ENCODE measurements at regions not wholly inside any gene's neighbourhood (a gene's known extent, or its start where the extent isn't known, plus 50 kb on each side); places are given as distances from the start of the nearest gene placed in this dataset.

DNA sequence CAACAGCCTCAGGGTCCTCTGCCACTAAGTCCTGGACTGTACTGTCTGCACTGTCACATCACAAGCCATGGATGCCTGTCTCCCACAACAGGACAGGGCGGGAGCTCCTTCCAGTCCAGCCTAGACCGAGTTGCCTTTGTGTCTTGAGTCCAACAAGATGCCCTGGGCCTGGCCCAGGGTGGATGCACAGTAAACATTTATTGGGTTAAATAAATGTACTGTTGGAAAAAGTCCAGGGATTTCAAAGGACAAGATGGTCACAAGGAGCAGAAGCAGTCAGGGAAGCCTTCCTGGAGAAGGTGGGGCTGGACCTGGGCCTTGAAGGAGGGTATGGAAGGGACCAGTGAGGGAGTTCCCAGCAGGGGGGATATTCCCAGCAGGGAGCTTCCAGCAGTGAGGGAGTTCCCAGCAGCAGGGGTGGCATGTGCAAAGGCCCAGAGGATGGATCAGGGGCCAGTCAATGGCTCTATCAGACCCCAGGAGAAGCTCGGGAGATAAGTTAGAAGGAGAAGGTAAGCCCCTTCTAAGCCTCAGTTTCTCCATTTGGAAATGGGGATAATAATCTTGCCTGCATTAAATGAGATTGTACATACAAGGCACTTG lies 72.7 kb upstream of the NEURL1B start:
- Histone ChIP-seq H3K27ac (ENCODE audit: low read depth, low read length, severe bottlenecking) (no peak overlapping the region), H3K36me3 (ENCODE audit: control insufficient read depth, insufficient read depth, low read length) (no peaks in the 10 kb centered on the region), H3K9me3 (ENCODE audit: control insufficient read depth, low read length) (no peaks in the 10 kb centered on the region), H3K4me1 (ENCODE audit: control insufficient read depth, insufficient read depth, low read length, poor library complexity, severe bottlenecking) (peaks cover 6% of the 10 kb centered on the region), H3K4me3 (ENCODE audit: extremely low read depth, insufficient read depth, low read length, poor library complexity, severe bottlenecking) (no peak overlapping the region)
- whole genome bisulfite sequencing, 2 experiments (ENCODE audit: insufficient coverage in 2 of 2): 94 to 100% methylated on average over 3 of the region's 3 CpGs

DNA sequence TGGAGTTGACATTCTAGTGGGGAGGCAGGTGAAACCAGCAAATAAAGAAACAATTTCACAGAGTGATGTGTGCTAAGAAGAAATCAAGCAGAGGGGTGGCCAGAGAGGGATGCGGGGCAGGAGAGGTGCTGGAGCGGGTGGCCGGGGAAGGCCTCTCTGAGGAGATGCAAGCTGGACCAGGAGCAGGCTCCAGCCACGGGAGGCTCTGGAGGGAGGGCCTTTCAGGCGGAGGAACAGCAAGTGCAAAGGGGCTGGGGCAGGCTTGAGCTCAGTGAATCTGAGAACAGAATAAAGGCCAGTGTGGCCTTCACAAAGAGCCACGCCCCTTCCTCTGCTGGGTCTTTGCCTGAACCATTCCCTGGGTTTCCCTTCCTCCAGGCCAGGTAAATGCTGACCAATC lies 73.2 kb upstream of the NEURL1B start:
- WGBS, 2 experiments (ENCODE audit: insufficient coverage in 2 of 2): 91 to 94% methylated on average over 5 to 6 of the region's 6 CpGs
- Histone ChIP-seq H3K9me3 (ENCODE audit: control insufficient read depth, low read length) (no peaks in the 10 kb centered on the region), H3K4me3 (ENCODE audit: extremely low read depth, insufficient read depth, low read length, poor library complexity, severe bottlenecking) (no peak overlapping the region), H3K27ac (ENCODE audit: low read depth, low read length, severe bottlenecking) (no peak overlapping the region), H3K4me1 (ENCODE audit: control insufficient read depth, insufficient read depth, low read length, poor library complexity, severe bottlenecking) (peaks cover 6% of the 10 kb centered on the region), H3K36me3 (ENCODE audit: control insufficient read depth, insufficient read depth, low read length) (no peaks in the 10 kb centered on the region)

DNA sequence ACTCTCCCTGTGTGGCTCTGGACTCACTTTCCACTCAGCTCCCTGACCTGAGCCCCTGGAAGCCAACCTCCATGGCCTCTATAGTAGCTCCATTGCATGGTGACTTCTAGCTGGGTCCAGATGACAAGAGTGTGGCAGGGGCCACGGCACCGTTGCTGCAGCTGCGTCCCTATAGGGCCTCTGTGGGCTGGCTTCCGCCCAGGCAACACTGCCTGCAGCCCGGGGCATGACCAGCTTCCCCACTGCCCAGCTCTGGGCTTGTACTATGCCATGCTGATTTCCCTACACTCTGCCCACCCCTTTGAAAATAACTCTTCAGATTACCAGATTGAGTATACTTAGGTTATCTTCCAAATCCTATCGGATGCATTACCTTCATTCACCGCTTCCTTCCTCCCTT lies 73.8 kb upstream of the NEURL1B start:
- Histone ChIP-seq H3K4me3 (ENCODE audit: extremely low read depth, insufficient read depth, low read length, poor library complexity, severe bottlenecking) (no peak overlapping the region), H3K27ac (ENCODE audit: low read depth, low read length, severe bottlenecking) (no peak overlapping the region), H3K9me3 (ENCODE audit: control insufficient read depth, low read length) (no peaks in the 10 kb centered on the region), H3K4me1 (ENCODE audit: control insufficient read depth, insufficient read depth, low read length, poor library complexity, severe bottlenecking) (peaks cover 6% of the 10 kb centered on the region), H3K36me3 (ENCODE audit: control insufficient read depth, insufficient read depth, low read length) (no peaks in the 10 kb centered on the region)
- WGBS, 2 experiments (ENCODE audit: insufficient coverage in 2 of 2): 89 to 98% methylated on average over 7 of the region's 7 CpGs

DNA sequence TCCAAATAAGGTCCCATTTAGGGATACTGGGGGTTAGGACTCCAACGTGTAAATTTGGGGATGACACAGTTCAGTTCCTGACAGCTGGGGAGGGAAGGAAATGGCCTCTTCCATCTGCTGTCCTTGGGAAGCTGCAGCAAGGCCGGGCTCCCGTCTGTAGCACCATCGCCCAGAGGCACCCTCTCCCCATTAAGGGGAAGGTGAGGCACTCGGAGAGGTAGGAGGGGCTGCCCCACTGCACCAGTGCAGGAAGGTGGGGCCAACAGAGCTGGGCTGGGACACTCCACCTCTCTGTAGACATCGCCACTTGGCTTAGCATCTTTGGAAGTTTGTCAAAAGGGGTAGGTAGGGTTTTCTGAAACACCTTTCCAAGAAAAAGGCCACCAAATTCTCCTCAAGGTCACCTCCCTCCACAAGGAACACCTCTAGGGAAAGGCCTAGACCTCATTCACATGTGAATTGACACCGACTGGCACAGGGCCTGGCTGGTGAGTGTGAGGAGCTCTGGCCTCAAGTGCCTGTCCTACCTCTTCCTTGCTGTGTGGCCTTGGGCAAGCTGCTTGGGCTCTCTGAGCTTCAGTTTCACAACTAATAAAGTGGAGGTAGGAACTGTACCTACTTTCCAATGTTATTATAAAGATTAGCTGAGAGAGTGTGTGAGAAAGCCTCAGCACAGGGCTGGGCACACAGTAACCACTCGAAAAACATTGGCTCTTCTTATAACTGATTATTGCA lies 75.0 kb upstream of the NEURL1B start:
- no peaks in the 10 kb centered on the region for H3K9me3 ChIP-seq (ENCODE audit: control insufficient read depth, low read length)
- H3K27ac ChIP-seq (ENCODE audit: low read depth, low read length, severe bottlenecking): no peak overlapping the region
- WGBS, 2 experiments (ENCODE audit: insufficient coverage in 2 of 2): 94 to 100% methylated on average over 3 of the region's 8 CpGs
- H3K4me3 ChIP-seq (ENCODE audit: extremely low read depth, insufficient read depth, low read length, poor library complexity, severe bottlenecking): no peak overlapping the region
- peaks cover 6% of the 10 kb centered on the region for H3K4me1 ChIP-seq (ENCODE audit: control insufficient read depth, insufficient read depth, low read length, poor library complexity, severe bottlenecking)
- no peaks in the 10 kb centered on the region for H3K36me3 ChIP-seq (ENCODE audit: control insufficient read depth, insufficient read depth, low read length)

DNA sequence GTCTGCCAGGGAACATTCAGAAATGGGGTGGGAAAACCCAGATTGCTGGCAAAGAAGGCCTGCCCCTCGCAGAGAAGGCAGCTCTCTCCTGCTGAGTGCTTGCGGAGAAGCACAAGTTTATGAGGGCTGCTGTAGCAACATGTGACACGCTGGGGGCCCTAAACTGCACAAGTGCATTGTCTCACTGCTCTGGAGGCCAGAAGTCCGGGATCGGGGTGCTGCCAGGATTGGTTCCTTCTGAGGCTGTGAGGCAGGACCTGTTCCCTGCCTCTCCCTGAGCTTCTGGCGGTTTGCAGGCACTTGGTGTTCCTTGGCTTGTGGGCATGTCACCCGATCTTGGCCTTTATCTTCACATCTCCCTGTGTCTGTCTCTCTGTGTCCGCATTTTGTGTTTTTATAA lies 75.6 kb upstream of the NEURL1B start:
- Histone ChIP-seq H3K27ac (ENCODE audit: low read depth, low read length, severe bottlenecking) (no peak overlapping the region), H3K4me3 (ENCODE audit: extremely low read depth, insufficient read depth, low read length, poor library complexity, severe bottlenecking) (no peak overlapping the region), H3K36me3 (ENCODE audit: control insufficient read depth, insufficient read depth, low read length) (no peaks in the 10 kb centered on the region), H3K9me3 (ENCODE audit: control insufficient read depth, low read length) (no peaks in the 10 kb centered on the region), H3K4me1 (ENCODE audit: control insufficient read depth, insufficient read depth, low read length, poor library complexity, severe bottlenecking) (peaks cover 6% of the 10 kb centered on the region)
- WGBS, 2 experiments (ENCODE audit: insufficient coverage in 2 of 2): 82 to 90% methylated on average over 7 to 8 of the region's 8 CpGs

DNA sequence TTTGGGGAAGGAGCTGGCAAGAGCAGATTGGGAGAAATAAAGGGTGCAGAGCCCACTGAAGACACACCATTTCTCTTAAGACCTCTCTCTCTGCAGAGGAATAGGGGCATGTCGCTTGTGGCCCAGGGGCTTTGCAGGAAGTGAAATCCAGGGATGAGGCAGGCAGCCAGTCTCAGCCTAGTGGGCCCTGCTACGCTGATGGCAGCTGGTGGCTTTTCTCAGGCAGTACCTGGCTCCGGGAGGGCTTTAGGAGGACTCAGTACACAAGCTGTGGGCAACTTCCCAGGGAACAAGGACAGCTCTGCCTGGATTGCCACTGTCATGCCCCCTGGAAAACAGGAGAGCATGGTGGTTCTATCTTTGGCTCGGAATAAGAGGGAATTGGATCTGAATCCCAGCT lies 76.2 kb upstream of the NEURL1B start:
- 86 to 95% methylated on average over 2 of the region's 4 CpGs for WGBS, 2 experiments (ENCODE audit: insufficient coverage in 2 of 2)
- H3K4me1 ChIP-seq (ENCODE audit: control insufficient read depth, insufficient read depth, low read length, poor library complexity, severe bottlenecking): peaks cover 2% of the 10 kb centered on the region
- H3K27ac ChIP-seq (ENCODE audit: low read depth, low read length, severe bottlenecking): no peak overlapping the region
- no peaks in the 10 kb centered on the region for H3K36me3 ChIP-seq (ENCODE audit: control insufficient read depth, insufficient read depth, low read length)
- no peaks in the 10 kb centered on the region for H3K9me3 ChIP-seq (ENCODE audit: control insufficient read depth, low read length)
- H3K4me3 ChIP-seq (ENCODE audit: extremely low read depth, insufficient read depth, low read length, poor library complexity, severe bottlenecking): no peak overlapping the region

DNA sequence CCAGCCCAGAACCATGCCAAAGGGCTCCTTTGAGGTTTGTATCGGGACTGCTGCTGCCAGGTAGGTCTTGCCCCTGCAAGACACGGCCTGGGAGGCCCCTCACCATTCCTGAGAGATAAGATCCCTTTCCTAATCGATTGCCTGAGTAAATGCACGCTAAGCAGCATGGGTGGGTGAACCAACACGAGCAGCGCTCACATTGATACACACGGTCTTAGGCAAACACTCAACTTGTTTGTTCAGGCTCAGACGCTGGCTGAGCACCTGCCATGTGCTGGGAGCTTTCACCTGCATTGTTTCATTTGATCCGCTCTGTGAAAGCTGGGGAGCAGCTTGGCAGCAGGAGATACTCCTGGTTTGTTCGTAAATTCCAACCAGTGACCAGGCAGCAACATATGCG lies 76.9 kb upstream of the NEURL1B start:
- Histone ChIP-seq H3K4me3 (ENCODE audit: extremely low read depth, insufficient read depth, low read length, poor library complexity, severe bottlenecking) (no peak overlapping the region), H3K36me3 (ENCODE audit: control insufficient read depth, insufficient read depth, low read length) (no peaks in the 10 kb centered on the region), H3K27ac (ENCODE audit: low read depth, low read length, severe bottlenecking) (no peak overlapping the region), H3K9me3 (ENCODE audit: control insufficient read depth, low read length) (no peaks in the 10 kb centered on the region), H3K4me1 (ENCODE audit: control insufficient read depth, insufficient read depth, low read length, poor library complexity, severe bottlenecking) (no peaks in the 10 kb centered on the region)
- 89 to 90% methylated on average over 11 of the region's 11 CpGs for WGBS, 2 experiments (ENCODE audit: insufficient coverage in 2 of 2)

DNA sequence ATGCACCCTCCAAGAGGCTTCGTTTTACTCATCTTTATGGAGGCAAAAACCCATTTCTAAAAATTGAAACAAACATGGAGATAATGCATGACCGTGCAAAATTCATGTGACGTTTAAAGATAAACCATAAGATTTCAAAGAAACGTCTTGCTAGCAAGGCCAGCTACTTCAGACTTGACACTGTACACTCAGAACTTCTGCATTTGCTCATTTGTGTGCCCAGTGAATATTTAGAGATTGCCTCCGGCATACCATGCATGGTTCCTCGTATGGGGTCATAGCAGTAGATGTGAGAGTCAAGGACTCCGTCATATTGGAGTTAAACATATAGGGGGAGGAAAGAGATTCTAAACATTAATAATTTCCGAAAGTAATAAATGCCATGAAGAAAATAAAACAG lies 78.6 kb upstream of the NEURL1B start:
- H3K27ac ChIP-seq (ENCODE audit: low read depth, low read length, severe bottlenecking): no peak overlapping the region
- H3K4me3 ChIP-seq (ENCODE audit: extremely low read depth, insufficient read depth, low read length, poor library complexity, severe bottlenecking): no peak overlapping the region
- H3K4me1 ChIP-seq (ENCODE audit: control insufficient read depth, insufficient read depth, low read length, poor library complexity, severe bottlenecking): peaks cover 5% of the 10 kb centered on the region
- no peaks in the 10 kb centered on the region for H3K9me3 ChIP-seq (ENCODE audit: control insufficient read depth, low read length)
- no peaks in the 10 kb centered on the region for H3K36me3 ChIP-seq (ENCODE audit: control insufficient read depth, insufficient read depth, low read length)
- WGBS, 2 experiments (ENCODE audit: insufficient coverage in 2 of 2): 96% methylated on average over 6 to 8 of the region's 8 CpGs

DNA sequence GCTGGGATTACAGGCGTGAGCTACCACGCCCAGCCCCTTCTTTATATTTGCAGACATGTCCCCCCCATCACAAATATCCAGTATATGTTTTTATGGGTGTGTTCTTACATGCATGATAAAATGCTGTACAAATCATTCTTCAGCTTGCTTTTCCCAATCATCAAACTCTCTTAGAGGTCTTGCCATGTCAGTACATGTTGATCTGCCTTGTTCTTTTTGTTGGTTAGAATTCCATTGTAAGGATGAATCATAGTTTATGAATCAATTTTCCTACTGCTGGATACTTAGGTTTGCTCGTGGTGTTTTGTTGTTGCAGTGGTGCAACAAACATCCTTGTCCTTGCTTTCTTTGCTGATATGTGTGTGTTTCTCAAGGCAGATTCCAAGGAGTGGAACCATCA lies 79.9 kb upstream of the NEURL1B start:
- 100% methylated on average over 1 of the region's 3 CpGs; no CpG with 5 or more reads in 1 of the 2 experiments for WGBS, 2 experiments (ENCODE audit: insufficient coverage in 2 of 2)
- no peak overlapping the region for H3K4me3 ChIP-seq (ENCODE audit: extremely low read depth, insufficient read depth, low read length, poor library complexity, severe bottlenecking)
- peaks cover 5% of the 10 kb centered on the region for H3K4me1 ChIP-seq (ENCODE audit: control insufficient read depth, insufficient read depth, low read length, poor library complexity, severe bottlenecking)
- H3K36me3 ChIP-seq (ENCODE audit: control insufficient read depth, insufficient read depth, low read length): no peaks in the 10 kb centered on the region
- H3K27ac ChIP-seq (ENCODE audit: low read depth, low read length, severe bottlenecking): no peak overlapping the region
- H3K9me3 ChIP-seq (ENCODE audit: control insufficient read depth, low read length): no peaks in the 10 kb centered on the region

DNA sequence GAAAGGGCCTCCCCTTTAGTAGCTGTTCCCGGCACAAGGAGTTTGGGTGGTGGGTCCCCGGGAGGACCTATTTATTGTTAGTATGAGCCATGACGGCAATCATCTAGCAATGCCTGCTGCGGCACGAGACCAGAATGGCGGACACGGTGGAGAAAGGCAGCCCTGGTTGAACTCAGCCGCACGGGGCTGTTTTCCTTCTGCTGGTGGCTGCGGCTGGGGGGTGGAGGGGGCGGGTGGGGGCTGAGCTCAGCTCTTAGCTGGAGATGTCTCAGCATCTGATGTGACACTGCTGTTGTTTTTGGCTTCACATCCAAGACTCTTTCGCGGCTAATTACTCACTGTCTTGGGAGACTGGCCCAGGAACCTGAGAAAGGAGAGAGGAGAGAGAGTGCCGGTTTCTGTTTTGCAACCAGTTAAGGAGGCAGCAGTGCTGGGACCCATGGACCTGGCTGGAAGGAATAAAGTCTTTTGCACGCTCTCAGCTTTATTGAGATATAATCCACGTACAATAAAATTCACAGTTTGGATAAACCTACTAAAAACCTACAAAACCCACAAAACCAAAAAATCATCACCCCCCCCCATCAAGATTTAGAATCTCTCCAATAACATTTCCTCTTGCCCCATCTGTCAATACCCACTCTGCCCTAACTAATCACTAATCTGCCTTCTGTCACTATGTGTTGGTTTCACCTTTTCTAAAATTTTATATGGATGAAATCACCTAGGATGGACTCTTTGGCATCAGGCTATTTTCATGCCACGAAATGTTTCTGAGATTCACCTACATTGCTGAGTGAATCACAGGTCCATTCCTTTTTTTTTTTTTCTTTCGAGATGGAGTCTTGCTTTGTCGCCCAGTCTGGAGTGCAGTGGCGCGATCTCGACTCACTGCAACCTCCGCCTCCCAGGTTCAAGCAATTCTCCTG lies 81.8 kb upstream of the NEURL1B start:
- Histone ChIP-seq H3K4me1 (ENCODE audit: control insufficient read depth, insufficient read depth, low read length, poor library complexity, severe bottlenecking) (peaks cover 5% of the 10 kb centered on the region), H3K36me3 (ENCODE audit: control insufficient read depth, insufficient read depth, low read length) (no peaks in the 10 kb centered on the region), H3K9me3 (ENCODE audit: control insufficient read depth, low read length) (no peaks in the 10 kb centered on the region), H3K4me3 (ENCODE audit: extremely low read depth, insufficient read depth, low read length, poor library complexity, severe bottlenecking) (no peak overlapping the region), H3K27ac (ENCODE audit: low read depth, low read length, severe bottlenecking) (peak overlapping the region; percentile 30)
- 86 to 93% methylated on average over 18 to 19 of the region's 23 CpGs for WGBS, 2 experiments (ENCODE audit: insufficient coverage in 2 of 2)

Measured in mesodermal cell (in vitro differentiated cells).